ENCODE measurements at regions not wholly inside any gene's neighbourhood (a gene's known extent, or its start where the extent isn't known, plus 50 kb on each side); places are given as distances from the start of the nearest gene placed in this dataset.

- WGBS, 2 donors: 42 to 73% methylated on average over 2 of the region's 2 CpGs
- Histone ChIP-seq H3K27me3 (no peaks in the 10 kb centered on the region), H3K9me3 (no peaks in the 10 kb centered on the region), H3K4me1 (no peaks in the 10 kb centered on the region), H3K4me3 (no peak overlapping the region), H3K27ac (no peak overlapping the region), H3K36me3 (ENCODE audit: low read depth, missing control alignments) (no peaks in the 10 kb centered on the region)
- DNase-seq: no peak
- no peak for TF ChIP-seq CTCF (IDR thresholded peaks at IDR 0.05)
- no peak for TF ChIP-seq POLR2A (IDR thresholded peaks at IDR 0.05)
- intact Hi-C loops (cut with DNase I; ENCODE audit: low total_unique reads): no loop called here
Observed at GRCh38 chr4:35342833-35343232, 901.5 kb downstream of the ARAP2 start.

GRCh38 chr4:35347276-35347675 is 897.0 kb downstream of the ARAP2 start:
- TF ChIP-seq CTCF (IDR thresholded peaks at IDR 0.05): no peak
- no peak for TF ChIP-seq POLR2A (IDR thresholded peaks at IDR 0.05)
- intact Hi-C loops (cut with DNase I; ENCODE audit: low total_unique reads): no loop called here
- Histone ChIP-seq H3K27me3 (no peaks in the 10 kb centered on the region), H3K9me3 (no peaks in the 10 kb centered on the region), H3K36me3 (ENCODE audit: low read depth, missing control alignments) (no peaks in the 10 kb centered on the region), H3K4me3 (no peak overlapping the region), H3K27ac (no peak overlapping the region), H3K4me1 (no peaks in the 10 kb centered on the region)
- no peak for DNase-seq
- WGBS, 2 donors: 85 to 87% methylated on average over 2 of the region's 2 CpGs

- H3K36me3 ChIP-seq (ENCODE audit: low read depth, missing control alignments): no peaks in the 10 kb centered on the region
- WGBS, 2 donors: 50 to 54% methylated on average over 3 of the region's 3 CpGs
- no peaks in the 10 kb centered on the region for H3K4me1 ChIP-seq
- DNase-seq: no peak
- H3K4me3 ChIP-seq: no peak overlapping the region
- no peaks in the 10 kb centered on the region for H3K27me3 ChIP-seq
- H3K27ac ChIP-seq: no peak overlapping the region
- intact Hi-C loops (cut with DNase I; ENCODE audit: low total_unique reads): no loop called here
- TF ChIP-seq POLR2A (IDR thresholded peaks at IDR 0.05) (no peak), CTCF (IDR thresholded peaks at IDR 0.05) (no peak)
- no peaks in the 10 kb centered on the region for H3K9me3 ChIP-seq
Observed at GRCh38 chr4:35358001-35358584, 886.2 kb downstream of the ARAP2 start.

GRCh38 chr4:35364321-35364870 is 879.9 kb downstream of the ARAP2 start:
- 90% methylated on average over 1 of the region's 1 CpG; no CpG with 5 or more reads in 1 of the 2 donors for WGBS, 2 donors
- no peaks in the 10 kb centered on the region for H3K36me3 ChIP-seq (ENCODE audit: low read depth, missing control alignments)
- no peaks in the 10 kb centered on the region for H3K4me1 ChIP-seq
- H3K4me3 ChIP-seq: no peak overlapping the region
- H3K27me3 ChIP-seq: no peaks in the 10 kb centered on the region
- TF ChIP-seq POLR2A (IDR thresholded peaks at IDR 0.05) (no peak), CTCF (IDR thresholded peaks at IDR 0.05) (no peak)
- intact Hi-C loops (cut with DNase I; ENCODE audit: low total_unique reads): no loop called here
- no peak for DNase-seq
- H3K9me3 ChIP-seq: no peaks in the 10 kb centered on the region
- no peak overlapping the region for H3K27ac ChIP-seq

GRCh38 chr4:35365186-35365585 is 879.1 kb downstream of the ARAP2 start:
- intact Hi-C loops (cut with DNase I; ENCODE audit: low total_unique reads): no loop called here
- DNase-seq: no peak
- H3K9me3 ChIP-seq: no peaks in the 10 kb centered on the region
- WGBS, 2 donors: 83 to 91% methylated on average over 1 of the region's 1 CpG
- TF ChIP-seq CTCF (IDR thresholded peaks at IDR 0.05) (no peak), POLR2A (IDR thresholded peaks at IDR 0.05) (no peak)
- no peaks in the 10 kb centered on the region for H3K36me3 ChIP-seq (ENCODE audit: low read depth, missing control alignments)
- H3K4me1 ChIP-seq: no peaks in the 10 kb centered on the region
- H3K4me3 ChIP-seq: no peak overlapping the region
- H3K27me3 ChIP-seq: no peaks in the 10 kb centered on the region
- H3K27ac ChIP-seq: no peak overlapping the region
